ENCODE measurements at regions not wholly inside any gene's neighbourhood (a gene's known extent, or its start where the extent isn't known, plus 50 kb on each side); places are given as distances from the start of the nearest gene placed in this dataset.
"Not testable (repeated sequence)": the region's sequence is repeated elsewhere in the genome, so short reads cannot be mapped to it uniquely, and the experiment has no call there.

DNA sequence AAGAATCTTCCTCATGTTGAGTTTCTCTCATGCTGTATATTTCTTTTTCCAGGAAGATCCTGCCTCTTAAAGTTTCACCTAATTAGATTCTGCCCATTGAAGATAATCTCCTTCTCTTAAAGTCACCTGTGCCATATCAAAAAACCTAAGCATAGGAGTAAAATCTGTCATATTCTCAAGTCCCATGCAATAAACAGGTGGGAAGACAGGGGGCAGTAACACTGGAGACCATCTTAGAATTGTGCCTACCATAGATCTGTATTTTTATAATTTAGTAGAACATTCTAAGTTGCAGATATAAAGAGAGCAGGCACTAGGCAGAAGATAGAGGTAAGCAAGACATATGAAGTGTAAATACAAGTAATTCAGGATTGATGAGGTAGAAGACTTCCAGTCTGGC lies 763.5 kb upstream of the MANEA start:
- no peak overlapping the region for H3K27ac ChIP-seq
- H3K36me3 ChIP-seq: no peaks in the 10 kb centered on the region
- no peak overlapping the region for H3K4me3 ChIP-seq
- no peak for TF ChIP-seq POLR2A (IDR thresholded peaks at IDR 0.05)
- TF ChIP-seq, protein P1, sequence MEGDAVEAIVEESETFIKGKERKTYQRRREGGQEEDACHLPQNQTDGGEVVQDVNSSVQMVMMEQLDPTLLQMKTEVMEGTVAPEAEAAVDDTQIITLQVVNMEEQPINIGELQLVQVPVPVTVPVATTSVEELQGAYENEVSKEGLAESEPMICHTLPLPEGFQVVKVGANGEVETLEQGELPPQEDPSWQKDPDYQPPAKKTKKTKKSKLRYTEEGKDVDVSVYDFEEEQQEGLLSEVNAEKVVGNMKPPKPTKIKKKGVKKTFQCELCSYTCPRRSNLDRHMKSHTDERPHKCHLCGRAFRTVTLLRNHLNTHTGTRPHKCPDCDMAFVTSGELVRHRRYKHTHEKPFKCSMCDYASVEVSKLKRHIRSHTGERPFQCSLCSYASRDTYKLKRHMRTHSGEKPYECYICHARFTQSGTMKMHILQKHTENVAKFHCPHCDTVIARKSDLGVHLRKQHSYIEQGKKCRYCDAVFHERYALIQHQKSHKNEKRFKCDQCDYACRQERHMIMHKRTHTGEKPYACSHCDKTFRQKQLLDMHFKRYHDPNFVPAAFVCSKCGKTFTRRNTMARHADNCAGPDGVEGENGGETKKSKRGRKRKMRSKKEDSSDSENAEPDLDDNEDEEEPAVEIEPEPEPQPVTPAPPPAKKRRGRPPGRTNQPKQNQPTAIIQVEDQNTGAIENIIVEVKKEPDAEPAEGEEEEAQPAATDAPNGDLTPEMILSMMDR (IDR thresholded peaks at IDR 0.05): peak in 1 of 4 donors; percentile 11
- intact Hi-C loops (cut with DNase I): no loop called here
- no peaks in the 10 kb centered on the region for H3K4me1 ChIP-seq
- no peaks in the 10 kb centered on the region for H3K27me3 ChIP-seq
- no peaks in the 10 kb centered on the region for H3K9me3 ChIP-seq
- ATAC-seq: no peak
- no peak for DNase-seq

DNA sequence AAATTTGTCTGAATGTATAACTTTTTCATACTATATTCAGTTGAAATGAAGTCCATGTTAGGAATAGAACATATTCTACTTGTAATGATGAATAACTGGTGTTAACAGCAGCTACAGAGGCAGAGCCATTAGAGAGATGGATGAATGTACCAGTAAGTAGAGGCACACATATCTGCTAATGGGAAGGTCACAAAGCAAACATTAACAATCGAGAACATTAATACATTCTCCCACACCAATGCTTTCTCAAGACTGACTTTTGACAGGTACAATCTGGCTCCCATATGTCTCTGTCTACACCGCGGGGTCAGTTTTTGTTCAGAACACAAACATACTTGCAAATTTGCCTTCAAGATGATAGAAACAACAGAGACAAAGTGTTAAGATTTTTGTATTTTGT lies 776.0 kb upstream of the MANEA start:
- DNase-seq: no peak
- Histone ChIP-seq H3K27ac (no peak overlapping the region), H3K27me3 (no peaks in the 10 kb centered on the region), H3K36me3 (no peaks in the 10 kb centered on the region), H3K9me3 (no peaks in the 10 kb centered on the region), H3K4me3 (no peak overlapping the region), H3K4me1 (no peaks in the 10 kb centered on the region)
- no peak for ATAC-seq
- WGBS (ENCODE audit: insufficient coverage, low coverage, low lambda C conversion rate, missing lambda C conversion rate): 48% methylated on average over 3 of the region's 3 CpGs
- intact Hi-C loops (cut with DNase I): no loop called here
- TF ChIP-seq, protein P1 (IDR thresholded peaks at IDR 0.05): no peak
- TF ChIP-seq POLR2A (IDR thresholded peaks at IDR 0.05): no peak

DNA sequence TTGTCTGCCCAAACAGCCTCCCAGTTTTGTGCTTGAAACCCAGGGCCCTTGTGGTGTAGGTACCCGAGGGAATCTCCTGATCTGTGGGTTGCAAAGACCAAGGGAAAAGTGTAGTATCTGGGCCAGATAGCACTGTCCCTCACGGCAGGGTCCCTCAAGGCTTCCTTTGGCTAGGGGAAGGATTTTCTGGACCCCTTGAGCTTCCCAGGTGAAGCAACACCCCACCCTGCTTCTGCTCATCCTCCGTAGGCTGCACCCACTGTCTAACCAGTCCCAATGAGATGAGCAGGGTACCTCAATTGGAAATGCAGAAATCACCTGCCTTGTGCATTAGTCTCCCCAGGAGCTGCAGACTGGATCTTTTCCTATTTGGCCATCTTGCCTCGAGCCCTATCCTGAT lies 791.8 kb upstream of the MANEA start:
- no peak for TF ChIP-seq POLR2A (IDR thresholded peaks at IDR 0.05)
- TF ChIP-seq, protein P1 (IDR thresholded peaks at IDR 0.05): no peak
- intact Hi-C loops (cut with DNase I): no loop called here
- ATAC-seq (no peak), DNase-seq (no peak)
- Histone ChIP-seq H3K27ac (no peak overlapping the region), H3K9me3 (no peaks in the 10 kb centered on the region), H3K4me1 (no peaks in the 10 kb centered on the region), H3K36me3 (no peaks in the 10 kb centered on the region), H3K27me3 (no peaks in the 10 kb centered on the region), H3K4me3 (no peak overlapping the region)
- WGBS (ENCODE audit: insufficient coverage, low coverage, low lambda C conversion rate, missing lambda C conversion rate): 46% methylated on average over 3 of the region's 4 CpGs

DNA sequence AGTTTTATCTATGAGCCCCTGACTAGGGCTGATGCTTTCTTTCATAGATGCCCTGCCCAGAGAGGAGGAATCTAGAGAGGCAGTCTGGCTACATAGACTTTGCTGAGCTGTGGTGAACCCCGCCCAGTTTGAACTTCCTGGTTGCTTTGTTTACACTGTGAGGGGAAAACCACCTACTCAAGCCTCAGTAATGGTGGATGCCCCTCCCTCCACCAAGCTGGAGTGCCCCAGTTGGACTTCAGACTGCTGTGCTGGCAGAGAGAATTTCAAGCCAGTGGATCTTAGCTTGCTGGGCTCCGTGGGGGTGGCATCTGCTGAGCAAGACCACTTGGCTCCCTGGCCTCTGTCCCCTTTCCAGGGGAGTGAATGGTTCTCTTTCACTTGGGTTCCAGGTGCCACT lies 792.3 kb upstream of the MANEA start:
- H3K27me3 ChIP-seq; intact Hi-C loops (cut with DNase I); H3K27ac ChIP-seq; H3K9me3 ChIP-seq; H3K4me1 ChIP-seq; H3K4me3 ChIP-seq; ATAC-seq; H3K36me3 ChIP-seq; DNase-seq: not testable (repeated sequence)
- WGBS (ENCODE audit: insufficient coverage, low coverage, low lambda C conversion rate, missing lambda C conversion rate): no CpG with 5 or more reads among the region's 2 CpGs

DNA sequence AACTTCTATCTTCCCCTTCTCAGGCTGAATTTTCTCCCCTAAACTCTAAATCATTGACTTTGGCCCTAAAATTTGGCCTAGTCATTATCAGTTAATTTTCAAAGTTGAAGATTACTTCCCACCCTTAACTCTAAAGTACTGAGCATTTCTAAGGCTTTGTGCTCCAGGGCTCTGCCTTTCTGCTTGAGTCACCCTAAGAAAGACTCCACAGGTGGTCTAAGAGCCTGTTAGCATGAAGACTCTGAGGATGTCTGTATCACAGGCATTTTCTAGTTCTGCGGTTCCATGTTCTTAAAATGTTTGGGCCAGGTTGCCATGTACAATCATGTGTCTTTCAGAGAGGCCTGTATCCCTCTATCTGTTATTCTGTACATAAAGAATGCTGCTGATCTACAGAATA lies 808.1 kb upstream of the MANEA start:
- 44% methylated on average over 1 of the region's 1 CpG for WGBS (ENCODE audit: insufficient coverage, low coverage, low lambda C conversion rate, missing lambda C conversion rate)
- TF ChIP-seq, protein P1 (IDR thresholded peaks at IDR 0.05): no peak
- no peak for TF ChIP-seq POLR2A (IDR thresholded peaks at IDR 0.05)
- intact Hi-C loops (cut with DNase I): no loop called here

More for the DNA sequence above, 808.1 kb upstream of the MANEA start:
- H3K4me3 ChIP-seq: no peak overlapping the region
- DNase-seq (no peak), ATAC-seq (no peak)
- no peaks in the 10 kb centered on the region for H3K36me3 ChIP-seq
- no peaks in the 10 kb centered on the region for H3K27me3 ChIP-seq
- H3K4me1 ChIP-seq: no peaks in the 10 kb centered on the region
- no peak overlapping the region for H3K27ac ChIP-seq
- H3K9me3 ChIP-seq: no peaks in the 10 kb centered on the region

All from right lobe of liver (tissue), 6 donors.